Panc1 (cell line): ENCODE measurements at regions not wholly inside any gene's neighbourhood (a gene's known extent, or its start where the extent isn't known, plus 50 kb on each side); places are given as distances from the start of the nearest gene placed in this dataset.

Source experiments
- CTCF ChIP-seq: fragments of 450-650 bp; IDR thresholded peaks from 2 replicates; pipeline ENCODE4 v1.5.1; 2017; ENCODE audit warnings: mild to moderate bottlenecking
- POLR2AphosphoS5 ChIP-seq: IDR thresholded peaks from 2 replicates; pipeline ENCODE4 v1.6.1; 2012; ENCODE audit warnings: mild to moderate bottlenecking, low read depth, low read length, moderate library complexity
- SIN3A ChIP-seq: IDR thresholded peaks from 2 replicates; pipeline ENCODE4 v1.6.1; 2012; ENCODE audit warnings: low read depth, mild to moderate bottlenecking, low read length, moderate library complexity, borderline replicate concordance; ENCODE audit not compliant: insufficient read depth
- TCF7L2 ChIP-seq: IDR thresholded peaks from 2 replicates; pipeline ENCODE4 v1.6.1; 2011; ENCODE audit warnings: mild to moderate bottlenecking, low read depth, low read length, inconsistent platforms

- TF ChIP-seq CTCF (no peak), POLR2AphosphoS5 (no peak), TCF7L2 (no peak), SIN3A (no peak)
These were observed 294.2 kb upstream of the DMRT1 start for GRCh38 chr9:547314-547713.
